CD14-positive monocyte (primary cell): ENCODE measurements at regions not wholly inside any gene's neighbourhood (a gene's known extent, or its start where the extent isn't known, plus 50 kb on each side); places are given as distances from the start of the nearest gene placed in this dataset.
"Not testable (repeated sequence)": the region's sequence is repeated elsewhere in the genome, so short reads cannot be mapped to it uniquely, and the experiment has no call there.

ENCODE experiments used
- DNase-seq, 3 donors: peaks; one replicate each; pipeline ENCODE4 v3.0.0-alpha.2; 2011 to 2022
- H2AFZ ChIP-seq: 2 replicates; pipeline ENCODE4 v1.6.0; 2012; ENCODE audit warnings: mild to moderate bottlenecking, low read depth, low read length, inconsistent platforms; ENCODE audit not compliant: insufficient read depth, poor library complexity, severe bottlenecking
- H3K27ac ChIP-seq, 2 donors: 1 replicate in 1 of 2; 2 replicates in 1 of 2; pipeline ENCODE4 v1.5.1; 2012 to 2013; ENCODE audit warnings: low read length in 2 of 2, control low read depth in 1 of 2, inconsistent platforms in 1 of 2, low read depth in 1 of 2, mild to moderate bottlenecking in 1 of 2
- H3K27me3 ChIP-seq, 2 donors: one replicate each; pipeline versions ENCODE4 v1.6.0 to v1.6.1; 2011 to 2013; ENCODE audit warnings: low read length in 2 of 2; ENCODE audit not compliant: control insufficient read depth in 2 of 2, insufficient read depth in 2 of 2
- H3K36me3 ChIP-seq, 2 donors: replicated peaks in 1 of 2; 1 replicate in 1 of 2; 2 replicates in 1 of 2; pipeline versions ENCODE4 v1.5.1 to v1.6.1; 2012 to 2013; ENCODE audit warnings: low read length in 2 of 2, control low read depth in 1 of 2, inconsistent platforms in 1 of 2, mild to moderate bottlenecking in 1 of 2; ENCODE audit not compliant: insufficient read depth in 2 of 2, control insufficient read depth in 1 of 2
- H3K4me1 ChIP-seq, 2 donors: 1 replicate in 1 of 2; 2 replicates in 1 of 2; pipeline versions ENCODE4 v1.5.1 to v1.6.1; 2012 to 2013; ENCODE audit warnings: low read length in 2 of 2, control low read depth in 1 of 2, inconsistent platforms in 1 of 2, mild to moderate bottlenecking in 1 of 2, moderate library complexity in 1 of 2; ENCODE audit not compliant: insufficient read depth in 2 of 2, control insufficient read depth in 1 of 2
- H3K4me2 ChIP-seq: replicated peaks from 2 replicates; pipeline ENCODE3; 2012; ENCODE audit warnings: low read length, moderate library complexity, mild to moderate bottlenecking; ENCODE audit not compliant: poor library complexity, severe bottlenecking; ENCODE audit errors: extremely low read depth
- H3K4me3 ChIP-seq, 3 experiments: fragments of 200-600 bp in 1 of 3; sonication (generic) in 1 of 3; replicated peaks in 1 of 3; 1 replicate in 2 of 3; 2 replicates in 1 of 3; pipeline ENCODE4 v1.5.1; 2011 to 2013; ENCODE audit warnings: low read length in 3 of 3, mild to moderate bottlenecking in 3 of 3, control low read depth in 2 of 3, low read depth in 2 of 3, inconsistent platforms in 1 of 3, moderate library complexity in 1 of 3
- H3K79me2 ChIP-seq: 2 replicates; pipeline ENCODE4 v1.6.0; 2012; ENCODE audit warnings: mild to moderate bottlenecking, control low read depth, inconsistent platforms, low read length, moderate library complexity; ENCODE audit not compliant: insufficient read depth
- H3K9ac ChIP-seq: 2 replicates; pipeline ENCODE4 v1.6.0; 2017; ENCODE audit warnings: low read length, mild to moderate bottlenecking; ENCODE audit not compliant: insufficient read depth, poor library complexity, severe bottlenecking
- H3K9me3 ChIP-seq, 2 donors: replicated peaks in 1 of 2; 1 replicate in 1 of 2; 2 replicates in 1 of 2; pipeline versions ENCODE4 v1.5.1 to v1.6.1; 2012 to 2013; ENCODE audit warnings: low read length in 2 of 2, control low read depth in 1 of 2; ENCODE audit not compliant: control insufficient read depth in 1 of 2, insufficient read depth in 1 of 2
- H4K20me1 ChIP-seq: 2 replicates; pipeline ENCODE4 v1.6.0; 2012; ENCODE audit warnings: mild to moderate bottlenecking, low read length, control low read depth, moderate library complexity; ENCODE audit not compliant: insufficient read depth
- H3K27ac Mint-ChIP-seq, 7 donors: one replicate each; pipeline ENCODE4 v1.8.0; 2020; ENCODE audit warnings: mild to moderate bottlenecking in 7 of 7, mixed read lengths in 7 of 7, moderate library complexity in 6 of 7, inconsistent platforms in 2 of 7
- H3K27me3 Mint-ChIP-seq, 3 donors: one replicate each; pipeline ENCODE4 v1.8.0; 2021 to 2022; ENCODE audit warnings: low read depth in 3 of 3, mild to moderate bottlenecking in 3 of 3, mixed read lengths in 3 of 3, moderate library complexity in 3 of 3, inconsistent platforms in 1 of 3
- H3K36me3 Mint-ChIP-seq, 2 donors: one replicate each; pipeline ENCODE4 v1.8.0; 2020; ENCODE audit warnings: mixed read lengths in 2 of 2, inconsistent platforms in 1 of 2, mild to moderate bottlenecking in 1 of 2
- H3K4me1 Mint-ChIP-seq: one replicate; pipeline ENCODE4 v1.8.0; 2020; ENCODE audit warnings: mild to moderate bottlenecking, mixed read lengths
- H3K4me3 Mint-ChIP-seq, 2 donors: one replicate each; pipeline ENCODE4 v1.8.0; 2020; ENCODE audit warnings: mild to moderate bottlenecking in 2 of 2, mixed read lengths in 2 of 2, moderate library complexity in 1 of 2
- H3K9me3 Mint-ChIP-seq, 7 donors: one replicate each; pipeline ENCODE4 v1.8.0; 2020 to 2022; ENCODE audit warnings: mixed read lengths in 7 of 7, mild to moderate bottlenecking in 6 of 7, moderate library complexity in 6 of 7, inconsistent platforms in 2 of 7
- CTCF ChIP-seq: fragments of 200-600 bp; IDR thresholded peaks from one replicate; pipeline ENCODE4 v1.8.0; 2022; ENCODE audit warnings: antibody characterized with exemption, mild to moderate bottlenecking
- WGBS: methylation state at CpG from one replicate; pipeline ENCODE4 v1.1.5; 2013; ENCODE audit warnings: missing lambda C conversion rate; ENCODE audit not compliant: insufficient coverage; 5-methylcytosine and 5-hydroxymethylcytosine counted together
- intact Hi-C, 2 donors: fragments of 100-400 bp; cut with micrococcal nuclease; formaldehyde crosslinking; loops; one replicate each; pipeline versions ENCODE4 v1.15.0 to v1.15.1; 2023

- Mint-ChIP-seq H3K36me3 (no peaks in the 10 kb centered on the region), H3K4me3 (no peak overlapping the region), H3K27ac (peak overlapping the region in 1 of 7 donors; percentile 24), H3K27me3 (peaks cover 10 to 11% (median 10%) of the 10 kb centered on the region in 3 donors), H3K4me1 (no peaks in the 10 kb centered on the region), H3K9me3 (peaks cover 0 to 4% (median 0%) of the 10 kb centered on the region in 7 donors)
- intact Hi-C loops: no loop called here
- no peak overlapping the region for H3K4me3 ChIP-seq
- H2AFZ ChIP-seq: no peak overlapping the region
- WGBS: 94% methylated on average over 7 of the region's 8 CpGs
- H3K27me3 ChIP-seq: no peaks in the 10 kb centered on the region
- H3K9ac ChIP-seq: no peak overlapping the region
- no peaks in the 10 kb centered on the region for H3K36me3 ChIP-seq
- no peak for TF ChIP-seq CTCF
- no peak overlapping the region for H3K27ac ChIP-seq
- no peak overlapping the region for H3K4me2 ChIP-seq
- no peaks in the 10 kb centered on the region for H3K79me2 ChIP-seq
- no peaks in the 10 kb centered on the region for H3K9me3 ChIP-seq
- DNase-seq: no peak
- no peaks in the 10 kb centered on the region for H4K20me1 ChIP-seq
- no peaks in the 10 kb centered on the region for H3K4me1 ChIP-seq
These were observed 148.7 kb upstream of the ATP2B2 start for GRCh38 chr3:10653866-10654611.

DNA sequence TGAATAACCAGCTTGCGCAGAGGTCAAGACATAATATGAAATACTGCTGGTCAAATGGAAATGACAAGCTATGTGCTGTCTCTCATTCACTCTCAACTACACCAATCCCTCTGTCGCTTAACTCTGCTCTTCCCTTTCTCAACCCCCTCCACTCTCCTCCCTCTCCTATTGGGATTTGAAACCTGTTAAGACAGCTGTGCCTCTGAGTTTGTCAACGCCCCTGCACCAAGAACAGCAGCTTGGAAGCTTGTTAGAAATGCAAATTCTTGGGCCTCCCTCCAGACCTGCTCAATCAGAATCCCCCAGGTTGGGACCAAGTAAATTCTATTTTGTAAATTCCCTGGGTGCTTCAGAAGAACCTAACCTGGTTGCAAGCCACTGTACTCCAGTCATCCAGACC is 149.7 kb upstream of the ATP2B2 start:
- Mint-ChIP-seq H3K4me1 (no peaks in the 10 kb centered on the region), H3K27me3 (peaks cover 10 to 14% (median 11%) of the 10 kb centered on the region in 3 donors), H3K36me3 (no peaks in the 10 kb centered on the region), H3K27ac (no peak overlapping the region), H3K4me3 (no peak overlapping the region), H3K9me3 (peaks cover 0 to 9% (median 2%) of the 10 kb centered on the region in 7 donors)
- TF ChIP-seq CTCF: no peak
- Histone ChIP-seq H3K36me3 (no peaks in the 10 kb centered on the region), H3K9ac (no peak overlapping the region), H3K27me3 (no peaks in the 10 kb centered on the region), H3K4me3 (no peak overlapping the region), H3K79me2 (no peaks in the 10 kb centered on the region), H3K9me3 (no peaks in the 10 kb centered on the region), H4K20me1 (no peaks in the 10 kb centered on the region), H3K4me1 (no peaks in the 10 kb centered on the region), H3K27ac (no peak overlapping the region), H3K4me2 (no peak overlapping the region), H2AFZ (no peak overlapping the region)
- WGBS: 50% methylated on average over 2 of the region's 3 CpGs
- no peak for DNase-seq
- intact Hi-C loops: no loop called here

DNA sequence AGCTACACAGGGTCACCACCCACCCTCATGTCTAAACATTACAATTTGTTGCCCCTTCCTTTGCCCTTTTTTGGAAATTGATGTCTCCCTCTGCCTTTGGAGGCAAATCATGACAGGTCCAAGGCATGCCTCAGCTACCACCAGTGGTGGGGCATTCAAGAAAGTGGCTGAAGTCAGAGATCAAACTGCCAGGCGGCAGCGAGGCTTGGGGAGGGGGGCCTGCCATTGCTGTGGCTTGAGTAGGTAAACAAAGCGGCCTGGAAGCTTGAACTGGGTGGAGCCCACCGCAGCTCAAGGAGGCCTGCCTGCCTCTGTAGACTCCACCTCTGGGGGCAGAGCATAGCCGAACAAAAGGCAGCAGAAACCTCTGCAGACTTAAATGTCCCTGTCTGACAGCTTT is 152.0 kb upstream of the ATP2B2 start:
- H3K4me3 ChIP-seq, H3K36me3 Mint-ChIP-seq, H3K27me3 ChIP-seq, H3K9me3 Mint-ChIP-seq, intact Hi-C loops, H3K9ac ChIP-seq, H3K4me1 ChIP-seq, H3K27ac Mint-ChIP-seq, H3K4me2 ChIP-seq, H3K9me3 ChIP-seq, H3K27ac ChIP-seq, H3K36me3 ChIP-seq, DNase-seq, H2AFZ ChIP-seq, H3K79me2 ChIP-seq, H4K20me1 ChIP-seq, H3K4me1 Mint-ChIP-seq: not testable (repeated sequence)
- Mint-ChIP-seq H3K4me3 (peak overlapping the region; percentile 40 to 44), H3K27me3 (peaks cover 10 to 14% (median 11%) of the 10 kb centered on the region in 3 donors)
- WGBS: 100% methylated on average over 1 of the region's 5 CpGs
